B cell (primary cell): ENCODE measurements at regions not wholly inside any gene's neighbourhood (a gene's known extent, or its start where the extent isn't known, plus 50 kb on each side); places are given as distances from the start of the nearest gene placed in this dataset.
"Not testable (repeated sequence)": the region's sequence is repeated elsewhere in the genome, so short reads cannot be mapped to it uniquely, and the experiment has no call there.

Experiments
- CTCF ChIP-seq: fragments of 200-600 bp; IDR thresholded peaks from one replicate; pipeline ENCODE4 v1.8.0; 2022; ENCODE audit warnings: antibody characterized with exemption, mild to moderate bottlenecking
- EZH2 ChIP-seq: IDR thresholded peaks from 2 replicates; pipeline ENCODE4 v1.6.1; 2012; ENCODE audit warnings: borderline replicate concordance, low read depth, mild to moderate bottlenecking, moderate library complexity, low read length; ENCODE audit not compliant: insufficient read depth, poor library complexity, severe bottlenecking

DNA sequence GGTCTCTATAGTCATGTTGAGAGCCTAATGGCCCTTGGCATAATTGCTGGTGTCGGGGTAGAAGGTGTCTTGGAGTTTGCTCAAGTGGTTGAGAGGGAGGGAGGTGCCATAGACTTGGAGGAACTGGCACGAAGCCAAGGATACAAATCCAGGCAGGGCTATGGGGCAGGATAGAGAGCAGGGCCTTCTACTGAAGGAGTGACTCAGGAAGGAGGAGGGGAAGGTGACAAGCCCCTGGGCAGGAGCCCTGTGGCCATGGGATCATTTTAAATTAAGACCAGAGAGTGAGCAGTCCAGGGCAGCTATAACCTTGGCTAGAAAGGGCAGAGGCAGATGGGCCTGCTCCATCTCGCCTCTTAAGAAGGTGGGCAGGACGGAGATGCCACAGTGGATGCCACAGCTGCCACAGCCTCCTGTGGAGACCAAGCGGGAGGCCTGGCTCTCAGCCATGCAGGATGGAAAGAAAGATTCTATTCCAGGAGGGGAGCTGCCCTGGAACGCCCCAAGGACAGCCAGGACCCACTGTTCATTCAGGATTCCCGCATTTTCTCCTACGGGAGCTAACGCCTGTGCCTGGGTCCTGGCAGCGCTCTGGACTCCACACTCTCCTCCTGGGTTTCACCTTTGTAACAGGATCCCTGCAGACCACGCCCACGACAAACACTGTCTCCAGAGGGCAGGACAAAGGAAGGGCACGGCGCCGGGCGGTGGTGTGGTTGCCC lies 189.6 kb downstream of the KLRB1 start:
- TF ChIP-seq CTCF, EZH2: not testable (repeated sequence)
